CD8-positive, alpha-beta memory T cell (primary cell): ENCODE measurements at regions not wholly inside any gene's neighbourhood (a gene's known extent, or its start where the extent isn't known, plus 50 kb on each side); places are given as distances from the start of the nearest gene placed in this dataset.

Source experiments
- CTCF ChIA-PET: fragments of 350-600 bp; sonication (Branson Sonifier 250); formaldehyde crosslinking; loops from one replicate; lab custom pipeline; 2021; ENCODE audit warnings: antibody characterized with exemption; lab: Charles Lee
- POLR2A ChIA-PET: fragments of 350-600 bp; sonication (Branson Sonifier 250); formaldehyde crosslinking; loops from one replicate; lab custom pipeline; 2021; ENCODE audit warnings: antibody characterized with exemption; lab: Charles Lee
- DNase-seq, 5 donors: peaks; one replicate each; pipeline versions ENCODE4 v3.0.0 to v3.0.0-alpha.2; 2020 to 2022; ENCODE audit warnings: mixed read lengths in 1 of 5
- H3K27ac ChIP-seq: one replicate; pipeline ENCODE4 v1.7.0; 2013; ENCODE audit warnings: low read depth, mild to moderate bottlenecking, low read length, moderate library complexity
- H3K27me3 ChIP-seq: 2 replicates; pipeline ENCODE4 v1.7.0; 2013; ENCODE audit warnings: low read length, mild to moderate bottlenecking; ENCODE audit not compliant: insufficient read depth, poor library complexity, severe bottlenecking
- H3K36me3 ChIP-seq: 2 replicates; pipeline ENCODE4 v1.7.0; 2013; ENCODE audit warnings: mild to moderate bottlenecking, low read length, moderate library complexity; ENCODE audit not compliant: insufficient read depth
- H3K4me1 ChIP-seq: 2 replicates; pipeline ENCODE4 v1.7.0; 2013; ENCODE audit warnings: mild to moderate bottlenecking, low read length, moderate library complexity; ENCODE audit not compliant: insufficient read depth
- H3K4me3 ChIP-seq: 2 replicates; pipeline ENCODE4 v1.7.0; 2013; ENCODE audit warnings: mild to moderate bottlenecking, low read length
- H3K9me3 ChIP-seq: 2 replicates; pipeline ENCODE4 v1.7.0; 2013; ENCODE audit warnings: mild to moderate bottlenecking, low read length
- H3K27ac Mint-ChIP-seq, 8 donors: one replicate each; pipeline ENCODE4 v1.8.0; 2020 to 2021; ENCODE audit warnings: mixed read lengths in 8 of 8, mild to moderate bottlenecking in 6 of 8, inconsistent platforms in 3 of 8, moderate library complexity in 3 of 8
- H3K27me3 Mint-ChIP-seq, 2 donors: one replicate each; pipeline ENCODE4 v1.8.0; 2020 to 2021; ENCODE audit warnings: mixed read lengths in 2 of 2, mild to moderate bottlenecking in 1 of 2, moderate library complexity in 1 of 2
- H3K36me3 Mint-ChIP-seq, 3 donors: one replicate each; pipeline ENCODE4 v1.8.0; 2020 to 2021; ENCODE audit warnings: mixed read lengths in 3 of 3, inconsistent platforms in 1 of 3, mild to moderate bottlenecking in 1 of 3
- H3K4me1 Mint-ChIP-seq, 3 donors: one replicate each; pipeline ENCODE4 v1.8.0; 2020 to 2021; ENCODE audit warnings: mixed read lengths in 3 of 3, inconsistent platforms in 1 of 3, mild to moderate bottlenecking in 1 of 3
- H3K4me3 Mint-ChIP-seq, 7 donors: one replicate each; pipeline ENCODE4 v1.8.0; 2020 to 2021; ENCODE audit warnings: mixed read lengths in 7 of 7, mild to moderate bottlenecking in 6 of 7, moderate library complexity in 4 of 7, inconsistent platforms in 2 of 7
- H3K9me3 Mint-ChIP-seq, 5 donors: one replicate each; pipeline ENCODE4 v1.8.0; 2020 to 2022; ENCODE audit warnings: mixed read lengths in 5 of 5, mild to moderate bottlenecking in 3 of 5, moderate library complexity in 2 of 5, inconsistent platforms in 1 of 5

GRCh38 chr2:145416640-145417039 lies 896.7 kb upstream of the ZEB2 start:
- CTCF ChIA-PET = no interaction called here
- H3K9me3 Mint-ChIP-seq = peaks cover 0 to 11% (median 9%) of the 10 kb centered on the region in 5 donors
- POLR2A ChIA-PET = no interaction called here
- DNase-seq = no peak
- peaks cover 0 to 6% of the 10 kb centered on the region in 2 donors for H3K27me3 Mint-ChIP-seq
- Histone ChIP-seq H3K36me3 (no peaks in the 10 kb centered on the region), H3K4me1 (peaks cover 3% of the 10 kb centered on the region), H3K9me3 (no peaks in the 10 kb centered on the region), H3K27me3 (no peaks in the 10 kb centered on the region), H3K27ac (no peak overlapping the region), H3K4me3 (no peak overlapping the region)
- H3K27ac Mint-ChIP-seq = no peak overlapping the region
- H3K4me3 Mint-ChIP-seq = no peak overlapping the region
- no peaks in the 10 kb centered on the region for H3K36me3 Mint-ChIP-seq
- H3K4me1 Mint-ChIP-seq = peaks cover under 1 to 4% (median 4%) of the 10 kb centered on the region in 3 donors

GRCh38 chr2:145415151-145415550 lies 895.2 kb upstream of the ZEB2 start:
- H3K36me3 ChIP-seq = no peaks in the 10 kb centered on the region
- no peaks in the 10 kb centered on the region for H3K27me3 ChIP-seq
- H3K27ac ChIP-seq = no peak overlapping the region
- Mint-ChIP-seq H3K9me3 (peaks cover 0 to 5% (median 2%) of the 10 kb centered on the region in 5 donors), H3K4me3 (no peak overlapping the region), H3K27ac (no peak overlapping the region), H3K4me1 (peaks cover 11 to 19% (median 15%) of the 10 kb centered on the region in 3 donors), H3K36me3 (no peaks in the 10 kb centered on the region), H3K27me3 (peaks cover 0 to 6% of the 10 kb centered on the region in 2 donors)
- H3K4me3 ChIP-seq = no peak overlapping the region
- peaks cover 8% of the 10 kb centered on the region for H3K4me1 ChIP-seq
- POLR2A ChIA-PET = no interaction called here
- H3K9me3 ChIP-seq = no peaks in the 10 kb centered on the region
- no peak for DNase-seq
- CTCF ChIA-PET = no interaction called here

- peaks cover 8% of the 10 kb centered on the region for H3K4me1 ChIP-seq
- H3K4me1 Mint-ChIP-seq = peaks cover 11 to 19% (median 15%) of the 10 kb centered on the region in 3 donors
- ChIA-PET POLR2A (no interaction called here), CTCF (no interaction called here)
- no peaks in the 10 kb centered on the region for H3K36me3 Mint-ChIP-seq
- H3K27me3 Mint-ChIP-seq = peaks cover 3 to 6% of the 10 kb centered on the region in 2 donors
- H3K36me3 ChIP-seq = no peaks in the 10 kb centered on the region
- no peak overlapping the region for H3K27ac ChIP-seq
- DNase-seq = no peak
- H3K27me3 ChIP-seq = no peaks in the 10 kb centered on the region
- H3K27ac Mint-ChIP-seq = peak overlapping the region in 1 of 8 donors; percentile 2
- H3K9me3 Mint-ChIP-seq = no peaks in the 10 kb centered on the region
- no peaks in the 10 kb centered on the region for H3K9me3 ChIP-seq
- H3K4me3 Mint-ChIP-seq = no peak overlapping the region
- no peak overlapping the region for H3K4me3 ChIP-seq
These were observed 893.5 kb upstream of the ZEB2 start for GRCh38 chr2:145413261-145414030.

GRCh38 chr2:145412155-145412554 lies 892.2 kb upstream of the ZEB2 start:
- DNase-seq = no peak
- POLR2A ChIA-PET = no interaction called here
- CTCF ChIA-PET = no interaction called here
- peaks cover 8% of the 10 kb centered on the region for H3K4me1 ChIP-seq
- no peak overlapping the region for H3K4me3 ChIP-seq
- no peak overlapping the region for H3K27ac Mint-ChIP-seq
- H3K9me3 ChIP-seq = no peaks in the 10 kb centered on the region
- H3K4me1 Mint-ChIP-seq = peaks cover 11 to 19% (median 15%) of the 10 kb centered on the region in 3 donors
- peak overlapping the region in 1 of 7 donors; percentile 4 for H3K4me3 Mint-ChIP-seq
- peaks cover 4 to 5% of the 10 kb centered on the region in 2 donors for H3K27me3 Mint-ChIP-seq
- H3K36me3 ChIP-seq = no peaks in the 10 kb centered on the region
- H3K27me3 ChIP-seq = no peaks in the 10 kb centered on the region
- H3K36me3 Mint-ChIP-seq = no peaks in the 10 kb centered on the region
- no peak overlapping the region for H3K27ac ChIP-seq
- H3K9me3 Mint-ChIP-seq = no peaks in the 10 kb centered on the region

GRCh38 chr2:145411493-145411892 lies 891.6 kb upstream of the ZEB2 start:
- H3K27ac ChIP-seq = no peak overlapping the region
- Mint-ChIP-seq H3K27ac (peak overlapping the region in 1 of 8 donors; percentile 26), H3K4me1 (peaks cover 11 to 19% (median 15%) of the 10 kb centered on the region in 3 donors), H3K27me3 (peaks cover 4 to 5% of the 10 kb centered on the region in 2 donors), H3K36me3 (no peaks in the 10 kb centered on the region), H3K4me3 (no peak overlapping the region), H3K9me3 (no peaks in the 10 kb centered on the region)
- no peaks in the 10 kb centered on the region for H3K27me3 ChIP-seq
- peaks cover 8% of the 10 kb centered on the region for H3K4me1 ChIP-seq
- ChIA-PET POLR2A (no interaction called here), CTCF (no interaction called here)
- no peaks in the 10 kb centered on the region for H3K9me3 ChIP-seq
- DNase-seq = peak in 2 of 5 donors; percentile 9 to 36
- no peaks in the 10 kb centered on the region for H3K36me3 ChIP-seq
- no peak overlapping the region for H3K4me3 ChIP-seq

GRCh38 chr2:145410086-145410485 lies 890.2 kb upstream of the ZEB2 start:
- no peaks in the 10 kb centered on the region for H3K27me3 ChIP-seq
- peaks cover 8% of the 10 kb centered on the region for H3K4me1 ChIP-seq
- no peak for DNase-seq
- no peak overlapping the region for H3K4me3 Mint-ChIP-seq
- H3K4me3 ChIP-seq = no peak overlapping the region
- H3K36me3 Mint-ChIP-seq = no peaks in the 10 kb centered on the region
- H3K9me3 Mint-ChIP-seq = no peaks in the 10 kb centered on the region
- H3K4me1 Mint-ChIP-seq = peaks cover 11 to 19% (median 15%) of the 10 kb centered on the region in 3 donors
- peaks cover 4 to 5% of the 10 kb centered on the region in 2 donors for H3K27me3 Mint-ChIP-seq
- H3K9me3 ChIP-seq = no peaks in the 10 kb centered on the region
- POLR2A ChIA-PET = no interaction called here
- CTCF ChIA-PET = no interaction called here
- H3K27ac ChIP-seq = no peak overlapping the region
- H3K36me3 ChIP-seq = no peaks in the 10 kb centered on the region
- H3K27ac Mint-ChIP-seq = no peak overlapping the region

GRCh38 chr2:145408980-145409379 lies 889.1 kb upstream of the ZEB2 start:
- no peaks in the 10 kb centered on the region for H3K36me3 ChIP-seq
- Mint-ChIP-seq H3K4me3 (no peak overlapping the region), H3K36me3 (no peaks in the 10 kb centered on the region), H3K4me1 (peaks cover 11 to 19% (median 15%) of the 10 kb centered on the region in 3 donors), H3K9me3 (no peaks in the 10 kb centered on the region), H3K27ac (no peak overlapping the region), H3K27me3 (peaks cover 1 to 5% of the 10 kb centered on the region in 2 donors)
- no peak overlapping the region for H3K27ac ChIP-seq
- no peak overlapping the region for H3K4me3 ChIP-seq
- CTCF ChIA-PET = no interaction called here
- H3K9me3 ChIP-seq = no peaks in the 10 kb centered on the region
- DNase-seq = no peak
- POLR2A ChIA-PET = no interaction called here
- no peaks in the 10 kb centered on the region for H3K27me3 ChIP-seq
- H3K4me1 ChIP-seq = peaks cover 8% of the 10 kb centered on the region

GRCh38 chr2:145404690-145405089 lies 884.8 kb upstream of the ZEB2 start:
- H3K9me3 Mint-ChIP-seq = no peaks in the 10 kb centered on the region
- POLR2A ChIA-PET = no interaction called here
- H3K4me3 ChIP-seq = no peak overlapping the region
- H3K9me3 ChIP-seq = no peaks in the 10 kb centered on the region
- H3K4me1 Mint-ChIP-seq = no peaks in the 10 kb centered on the region
- H3K36me3 ChIP-seq = no peaks in the 10 kb centered on the region
- no peak overlapping the region for H3K27ac ChIP-seq
- no peaks in the 10 kb centered on the region for H3K27me3 ChIP-seq
- no peak overlapping the region for H3K4me3 Mint-ChIP-seq
- DNase-seq = no peak
- no peak overlapping the region for H3K27ac Mint-ChIP-seq
- H3K36me3 Mint-ChIP-seq = no peaks in the 10 kb centered on the region
- H3K27me3 Mint-ChIP-seq = peaks cover 0 to 5% of the 10 kb centered on the region in 2 donors
- no peaks in the 10 kb centered on the region for H3K4me1 ChIP-seq
- CTCF ChIA-PET = no interaction called here
